BE2C (cell line): ENCODE measurements at regions not wholly inside any gene's neighbourhood (a gene's known extent, or its start where the extent isn't known, plus 50 kb on each side); places are given as distances from the start of the nearest gene placed in this dataset.

Experiments used
- DNase-seq: peaks from one replicate; pipeline ENCODE4 v3.0.0-alpha.2; 2020
- H3K27me3 ChIP-seq: fragments of 250-450 bp; sonication (Bioruptor Pico); 2 replicates; pipeline ENCODE4 v1.5.1; 2020; ENCODE audit warnings: mild to moderate bottlenecking
- H3K36me3 ChIP-seq: fragments of 250-450 bp; sonication (Bioruptor Pico); 2 replicates; pipeline ENCODE4 v1.5.1; 2020; ENCODE audit warnings: mild to moderate bottlenecking
- H3K4me1 ChIP-seq: fragments of 250-450 bp; sonication (Bioruptor Pico); 2 replicates; pipeline ENCODE4 v1.5.1; 2020
- H3K4me3 ChIP-seq: 2 replicates; pipeline ENCODE4 v1.5.1; 2011; ENCODE audit warnings: low read depth, low read length
- H3K9me3 ChIP-seq: fragments of 250-450 bp; sonication (Bioruptor Pico); 2 replicates; pipeline ENCODE4 v1.5.1; 2020
- CTCF ChIP-seq: IDR thresholded peaks from 2 replicates; pipeline ENCODE4 v1.5.1; 2012; ENCODE audit warnings: mild to moderate bottlenecking, low read depth, low read length

GRCh38 chr4:129974730-129975129 is 878.8 kb downstream of the C4orf33 start:
- Histone ChIP-seq H3K4me1 (no peaks in the 10 kb centered on the region), H3K4me3 (no peak overlapping the region), H3K36me3 (no peaks in the 10 kb centered on the region), H3K27me3 (no peaks in the 10 kb centered on the region), H3K9me3 (no peaks in the 10 kb centered on the region)
- TF ChIP-seq CTCF = no peak
- no peak for DNase-seq

GRCh38 chr4:129978315-129978714 is 882.4 kb downstream of the C4orf33 start:
- Histone ChIP-seq H3K9me3 (no peaks in the 10 kb centered on the region), H3K4me1 (no peaks in the 10 kb centered on the region), H3K36me3 (no peaks in the 10 kb centered on the region), H3K4me3 (no peak overlapping the region), H3K27me3 (no peaks in the 10 kb centered on the region)
- TF ChIP-seq CTCF = no peak
- DNase-seq = no peak

- H3K9me3 ChIP-seq = no peaks in the 10 kb centered on the region
- no peaks in the 10 kb centered on the region for H3K27me3 ChIP-seq
- no peak overlapping the region for H3K4me3 ChIP-seq
- no peak for TF ChIP-seq CTCF
- H3K4me1 ChIP-seq = no peaks in the 10 kb centered on the region
- no peaks in the 10 kb centered on the region for H3K36me3 ChIP-seq
- DNase-seq = no peak
Observed at GRCh38 chr4:129988957-129989356, 893.0 kb downstream of the C4orf33 start.

GRCh38 chr4:129994715-129995114 is 898.8 kb downstream of the C4orf33 start:
- no peak for TF ChIP-seq CTCF

GRCh38 chr4:129998436-129999150 is 902.6 kb downstream of the C4orf33 start:
- Histone ChIP-seq H3K9me3 (no peaks in the 10 kb centered on the region), H3K4me3 (no peak overlapping the region), H3K36me3 (no peaks in the 10 kb centered on the region), H3K4me1 (no peaks in the 10 kb centered on the region), H3K27me3 (no peaks in the 10 kb centered on the region)
- no peak for DNase-seq
- TF ChIP-seq CTCF = no peak

More at GRCh38 chr4:129994715-129995114, 898.8 kb downstream of the C4orf33 start:
- no peaks in the 10 kb centered on the region for H3K27me3 ChIP-seq
- H3K36me3 ChIP-seq = no peaks in the 10 kb centered on the region
- H3K4me3 ChIP-seq = no peak overlapping the region
- H3K9me3 ChIP-seq = no peaks in the 10 kb centered on the region
- DNase-seq = no peak
- H3K4me1 ChIP-seq = no peaks in the 10 kb centered on the region

GRCh38 chr4:129999156-129999555 is 903.2 kb downstream of the C4orf33 start:
- H3K4me3 ChIP-seq = no peak overlapping the region

More at GRCh38 chr4:129999156-129999555, 903.2 kb downstream of the C4orf33 start:
- Histone ChIP-seq H3K36me3 (no peaks in the 10 kb centered on the region), H3K4me1 (no peaks in the 10 kb centered on the region), H3K9me3 (no peaks in the 10 kb centered on the region), H3K27me3 (no peaks in the 10 kb centered on the region)
- TF ChIP-seq CTCF = no peak
- no peak for DNase-seq
